ENCODE measurements at regions not wholly inside any gene's neighbourhood (a gene's known extent, or its start where the extent isn't known, plus 50 kb on each side); places are given as distances from the start of the nearest gene placed in this dataset.

DNA sequence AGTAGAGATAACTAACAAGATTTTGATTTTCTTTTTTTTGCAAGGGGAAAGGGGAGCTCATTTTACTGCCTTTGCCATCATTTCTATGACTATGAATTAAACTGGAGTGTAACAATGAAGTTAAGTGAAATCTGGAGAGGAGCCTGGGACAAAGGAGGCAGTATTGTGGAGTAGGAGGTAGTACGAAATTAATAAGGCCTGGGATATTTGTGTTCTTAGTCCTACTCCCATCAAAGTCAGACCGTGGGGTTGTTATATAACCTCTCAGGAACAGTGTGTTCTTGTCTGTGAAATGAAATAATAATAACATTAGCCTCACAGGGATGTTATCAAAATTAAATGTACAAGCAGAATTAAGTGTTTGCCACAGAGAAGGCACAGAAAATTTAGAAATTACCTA, 204.3 kb upstream of the EMCN start:
- TF ChIP-seq, protein P1, sequence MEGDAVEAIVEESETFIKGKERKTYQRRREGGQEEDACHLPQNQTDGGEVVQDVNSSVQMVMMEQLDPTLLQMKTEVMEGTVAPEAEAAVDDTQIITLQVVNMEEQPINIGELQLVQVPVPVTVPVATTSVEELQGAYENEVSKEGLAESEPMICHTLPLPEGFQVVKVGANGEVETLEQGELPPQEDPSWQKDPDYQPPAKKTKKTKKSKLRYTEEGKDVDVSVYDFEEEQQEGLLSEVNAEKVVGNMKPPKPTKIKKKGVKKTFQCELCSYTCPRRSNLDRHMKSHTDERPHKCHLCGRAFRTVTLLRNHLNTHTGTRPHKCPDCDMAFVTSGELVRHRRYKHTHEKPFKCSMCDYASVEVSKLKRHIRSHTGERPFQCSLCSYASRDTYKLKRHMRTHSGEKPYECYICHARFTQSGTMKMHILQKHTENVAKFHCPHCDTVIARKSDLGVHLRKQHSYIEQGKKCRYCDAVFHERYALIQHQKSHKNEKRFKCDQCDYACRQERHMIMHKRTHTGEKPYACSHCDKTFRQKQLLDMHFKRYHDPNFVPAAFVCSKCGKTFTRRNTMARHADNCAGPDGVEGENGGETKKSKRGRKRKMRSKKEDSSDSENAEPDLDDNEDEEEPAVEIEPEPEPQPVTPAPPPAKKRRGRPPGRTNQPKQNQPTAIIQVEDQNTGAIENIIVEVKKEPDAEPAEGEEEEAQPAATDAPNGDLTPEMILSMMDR (IDR thresholded peaks at IDR 0.05; ENCODE audit: insufficient read depth, low read length, missing control alignments), result no peak
- H3K4me3 ChIP-seq (ENCODE audit: low read depth, low read length), result no peak overlapping the region
- ChIA-PET POLR2A (no interaction called here), CTCF (no interaction called here)
- no peak for DNase-seq (ENCODE audit: low read depth, low spot score)

DNA sequence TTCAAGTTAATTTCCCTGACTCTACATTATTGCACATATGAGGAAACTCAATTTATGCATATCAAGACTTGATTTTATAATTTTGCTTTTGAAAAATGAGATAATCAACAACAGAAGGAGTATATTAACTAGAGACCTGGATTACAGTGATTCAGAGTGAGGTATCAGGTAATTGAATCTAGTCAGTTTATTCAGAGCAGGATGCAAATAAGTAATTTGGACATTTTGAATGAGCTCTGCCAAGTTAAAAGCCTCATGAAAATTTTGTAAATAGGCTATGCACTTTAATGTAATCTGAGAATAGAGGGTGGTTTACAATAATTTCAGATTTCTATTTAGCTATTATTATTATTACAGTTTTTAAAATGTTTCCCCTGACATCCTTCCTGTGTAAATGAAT, 203.7 kb upstream of the EMCN start:
- TF ChIP-seq, protein P1 (IDR thresholded peaks at IDR 0.05; ENCODE audit: insufficient read depth, low read length, missing control alignments), result no peak
- no peak overlapping the region for H3K4me3 ChIP-seq (ENCODE audit: low read depth, low read length)
- DNase-seq (ENCODE audit: low read depth, low spot score), result no peak
- ChIA-PET CTCF (no interaction called here), POLR2A (no interaction called here)

DNA sequence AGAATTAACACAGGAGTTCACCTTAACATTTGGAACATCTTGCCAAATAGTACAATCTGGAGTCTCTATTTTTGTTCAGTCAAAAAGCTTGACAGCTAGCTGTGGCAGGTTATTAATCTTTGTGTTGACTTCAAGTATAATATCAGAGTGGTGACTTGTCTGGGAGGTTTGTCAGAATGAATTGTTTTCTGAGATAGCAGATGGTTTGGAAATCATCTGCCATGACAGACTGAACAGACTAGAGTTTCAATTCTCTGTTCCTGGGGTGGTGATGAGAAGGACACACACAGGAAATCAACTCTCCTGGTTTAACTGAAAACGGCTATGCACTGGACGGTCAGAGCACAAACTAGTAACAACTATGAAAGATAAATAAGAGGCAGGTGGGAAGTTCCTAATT, 203.3 kb upstream of the EMCN start:
- TF ChIP-seq, protein P1 (IDR thresholded peaks at IDR 0.05; ENCODE audit: insufficient read depth, low read length, missing control alignments), result no peak
- ChIA-PET POLR2A (no interaction called here), CTCF (no interaction called here)
- no peak overlapping the region for H3K4me3 ChIP-seq (ENCODE audit: low read depth, low read length)
- no peak for DNase-seq (ENCODE audit: low read depth, low spot score)

DNA sequence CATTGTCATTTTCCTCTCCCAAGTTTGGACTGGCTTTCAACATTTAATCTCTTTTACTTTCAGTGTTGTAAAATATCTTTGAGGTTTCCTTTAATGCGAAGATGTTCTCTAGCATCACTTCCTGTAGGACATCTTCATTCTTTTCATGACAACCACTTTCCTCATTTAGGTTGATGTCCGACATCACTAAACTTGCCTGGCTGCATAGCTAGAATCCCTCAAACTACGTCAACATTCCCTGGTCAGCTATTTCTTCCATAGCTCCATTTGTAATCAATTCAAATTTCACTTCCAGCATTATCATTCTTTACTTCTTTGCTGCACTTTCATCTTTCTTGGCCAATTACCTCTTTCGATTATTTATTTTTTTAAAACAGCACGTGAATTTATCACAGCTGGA, 198.6 kb upstream of the EMCN start:
- no peak overlapping the region for H3K4me3 ChIP-seq (ENCODE audit: low read depth, low read length)
- POLR2A ChIA-PET, result no interaction called here
- TF ChIP-seq, protein P1 (IDR thresholded peaks at IDR 0.05; ENCODE audit: insufficient read depth, low read length, missing control alignments), result no peak
- no peak for DNase-seq (ENCODE audit: low read depth, low spot score)
- CTCF ChIA-PET, result no interaction called here

DNA sequence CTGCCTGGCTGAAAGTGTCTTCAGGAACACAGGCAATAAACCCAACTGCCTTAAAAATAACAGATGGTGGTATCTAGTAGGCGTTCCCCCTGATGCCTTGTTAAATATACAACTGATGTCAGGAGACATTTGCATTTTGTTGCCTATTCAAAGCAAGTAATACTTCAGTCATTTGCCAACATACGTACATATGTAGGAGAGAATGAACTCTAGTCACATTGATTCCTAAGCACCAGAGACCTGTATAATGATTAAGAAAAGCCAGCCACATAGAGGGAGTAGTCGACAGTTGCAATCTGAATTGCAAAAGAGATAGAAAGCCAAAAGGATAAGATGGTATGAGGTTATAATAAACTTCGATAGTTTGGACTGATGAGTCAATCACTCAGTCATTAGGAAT, 191.0 kb upstream of the EMCN start:
- ChIA-PET POLR2A (no interaction called here), CTCF (no interaction called here)
- TF ChIP-seq, protein P1 (IDR thresholded peaks at IDR 0.05; ENCODE audit: insufficient read depth, low read length, missing control alignments), result no peak
- H3K4me3 ChIP-seq (ENCODE audit: low read depth, low read length), result no peak overlapping the region
- DNase-seq (ENCODE audit: low read depth, low spot score), result no peak

DNA sequence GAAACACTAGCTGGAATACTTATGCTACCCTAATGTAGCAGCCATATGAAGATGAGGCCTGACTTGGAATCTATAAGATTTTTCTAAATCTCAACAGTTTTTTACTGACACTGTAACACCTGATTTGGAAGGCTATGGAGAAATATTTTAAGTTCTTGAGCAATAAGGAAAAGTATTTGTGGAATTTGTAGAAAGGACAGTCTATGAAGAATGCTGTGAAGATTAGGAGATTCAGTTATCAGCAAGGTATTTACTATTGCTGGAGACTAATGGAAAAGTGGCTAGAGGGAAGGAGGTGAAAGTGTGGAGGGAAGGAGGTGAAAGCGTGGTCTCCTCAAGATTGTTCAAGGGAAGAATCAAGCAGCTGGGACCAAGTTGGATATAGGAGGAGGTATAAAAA, 190.0 kb upstream of the EMCN start:
- no peak overlapping the region for H3K4me3 ChIP-seq (ENCODE audit: low read depth, low read length)
- ChIA-PET CTCF (no interaction called here), POLR2A (no interaction called here)
- no peak for DNase-seq (ENCODE audit: low read depth, low spot score)
- TF ChIP-seq, protein P1 (IDR thresholded peaks at IDR 0.05; ENCODE audit: insufficient read depth, low read length, missing control alignments), result no peak
